Ishikawa (cell line): ENCODE measurements at regions not wholly inside any gene's neighbourhood (a gene's known extent, or its start where the extent isn't known, plus 50 kb on each side); places are given as distances from the start of the nearest gene placed in this dataset.

Source experiments
- CEBPB ChIP-seq: IDR thresholded peaks from 2 replicates; pipeline ENCODE4 v1.6.1; 2012
- EGR1 ChIP-seq: IDR thresholded peaks from 2 replicates; pipeline ENCODE4 v1.6.1; 2012
- EP300 ChIP-seq: IDR thresholded peaks from 2 replicates; pipeline ENCODE4 v1.6.1; 2012; ENCODE audit warnings: borderline replicate concordance
- FOXM1 ChIP-seq: IDR thresholded peaks from 2 replicates; pipeline ENCODE4 v1.6.1; 2012; ENCODE audit warnings: low read depth, borderline replicate concordance
- MAX ChIP-seq: IDR thresholded peaks from 2 replicates; pipeline ENCODE4 v1.6.1; 2012
- NFIC ChIP-seq: IDR thresholded peaks from 2 replicates; pipeline ENCODE4 v1.6.1; 2012
- RAD21 ChIP-seq: IDR thresholded peaks from 2 replicates; pipeline ENCODE4 v1.6.1; 2012; ENCODE audit warnings: low read depth
- REST ChIP-seq: IDR thresholded peaks from 2 replicates; pipeline ENCODE4 v1.6.1; 2012; ENCODE audit warnings: low read depth, mild to moderate bottlenecking
- TAF1 ChIP-seq: IDR thresholded peaks from 2 replicates; pipeline ENCODE4 v1.6.1; 2012; ENCODE audit warnings: low read depth, mild to moderate bottlenecking
- TCF12 ChIP-seq: IDR thresholded peaks from 2 replicates; pipeline ENCODE4 v1.6.1; 2012; ENCODE audit warnings: low read depth
- TEAD4 ChIP-seq: IDR thresholded peaks from 2 replicates; pipeline ENCODE4 v1.6.1; 2012
- YY1 ChIP-seq: IDR thresholded peaks from 2 replicates; pipeline ENCODE4 v1.6.1; 2012; ENCODE audit warnings: low read depth
- ZBTB7A ChIP-seq: IDR thresholded peaks from 2 replicates; pipeline ENCODE4 v1.6.1; 2012; ENCODE audit warnings: low read depth

GRCh38 chr13:90531744-90532143, 815.7 kb upstream of the MIR17HG start:
- TF ChIP-seq CEBPB: no peak
- TF ChIP-seq EGR1: no peak
- TF ChIP-seq TAF1: no peak
- TF ChIP-seq NFIC: no peak
- TF ChIP-seq EP300: no peak
- TF ChIP-seq MAX: no peak
- TF ChIP-seq RAD21: no peak
- TF ChIP-seq YY1: no peak
- TF ChIP-seq REST: no peak
- TF ChIP-seq FOXM1: no peak
- TF ChIP-seq ZBTB7A: no peak
- TF ChIP-seq TCF12: no peak
- TF ChIP-seq TEAD4: no peak
